ENCODE measurements at regions not wholly inside any gene's neighbourhood (a gene's known extent, or its start where the extent isn't known, plus 50 kb on each side); places are given as distances from the start of the nearest gene placed in this dataset.

GRCh38 chr11:91926965-91927364, 297.7 kb upstream of the FAT3 start:
- no peak for TF ChIP-seq EP300 (IDR thresholded peaks at IDR 0.05; ENCODE audit: borderline replicate concordance)
- no peak for TF ChIP-seq REST (IDR thresholded peaks at IDR 0.05; ENCODE audit: low read depth)
- TF ChIP-seq TCF12 (IDR thresholded peaks at IDR 0.05; ENCODE audit: low read depth): no peak
- no peak for TF ChIP-seq TAF1 (IDR thresholded peaks at IDR 0.05; ENCODE audit: low read depth)
- no peak for TF ChIP-seq NFIC (IDR thresholded peaks at IDR 0.05)
- TF ChIP-seq RAD21 (IDR thresholded peaks at IDR 0.05; ENCODE audit: low read depth): no peak
- no peak for TF ChIP-seq TEAD4 (IDR thresholded peaks at IDR 0.05)
- TF ChIP-seq CREB1 (IDR thresholded peaks at IDR 0.05; ENCODE audit: low read depth): no peak
- TF ChIP-seq YY1 (IDR thresholded peaks at IDR 0.05; ENCODE audit: low read depth): no peak
- TF ChIP-seq CEBPB (IDR thresholded peaks at IDR 0.05): no peak
- TF ChIP-seq EGR1 (IDR thresholded peaks at IDR 0.05): no peak

Data from Ishikawa (cell line).